Natural killer cell treated with Interleukin-12 subunit alpha and Interleukin-12 subunit beta and Interleukin-15 and Interleukin-18, amount 100 ng/mL, for 72 hours (primary cell): ENCODE measurements at regions not wholly inside any gene's neighbourhood (a gene's known extent, or its start where the extent isn't known, plus 50 kb on each side); places are given as distances from the start of the nearest gene placed in this dataset.
A peak's percentile ranks its signal among the peaks of the same experiment; 100 is the strongest.

Experiments
- ATAC-seq, 2 donors: fragments of 150-1000 bp; cut with Tn5 transposase in 1 of 2; sonication (Bioruptor Pico), chemical (Tn5 transposase) in 1 of 2; 2 replicates each; pipeline ENCODE4 v1.10.0; 2021
- DNase-seq: peaks from one replicate; pipeline ENCODE4 v3.0.0; 2022; ENCODE audit warnings: low spot score
- H3K27ac Mint-ChIP-seq, 2 donors: 1 replicate in 1 of 2; 2 replicates in 1 of 2; pipeline ENCODE4 v1.8.0; 2022; ENCODE audit warnings: mixed read lengths in 2 of 2, mild to moderate bottlenecking in 1 of 2, moderate library complexity in 1 of 2
- H3K27me3 Mint-ChIP-seq, 2 donors: 1 replicate in 1 of 2; 2 replicates in 1 of 2; pipeline ENCODE4 v1.8.0; 2022; ENCODE audit warnings: mixed read lengths in 2 of 2
- H3K36me3 Mint-ChIP-seq: one replicate; pipeline ENCODE4 v1.8.0; 2022; ENCODE audit warnings: mixed read lengths
- H3K4me1 Mint-ChIP-seq, 2 donors: 1 replicate in 1 of 2; 2 replicates in 1 of 2; pipeline ENCODE4 v1.8.0; 2022; ENCODE audit warnings: low read depth in 2 of 2, mixed read lengths in 2 of 2, mild to moderate bottlenecking in 1 of 2
- H3K4me3 Mint-ChIP-seq: one replicate; pipeline ENCODE4 v1.8.0; 2022; ENCODE audit warnings: mixed read lengths
- H3K9me3 Mint-ChIP-seq: 2 replicates; pipeline ENCODE4 v1.8.0; 2022; ENCODE audit warnings: mixed read lengths

DNA sequence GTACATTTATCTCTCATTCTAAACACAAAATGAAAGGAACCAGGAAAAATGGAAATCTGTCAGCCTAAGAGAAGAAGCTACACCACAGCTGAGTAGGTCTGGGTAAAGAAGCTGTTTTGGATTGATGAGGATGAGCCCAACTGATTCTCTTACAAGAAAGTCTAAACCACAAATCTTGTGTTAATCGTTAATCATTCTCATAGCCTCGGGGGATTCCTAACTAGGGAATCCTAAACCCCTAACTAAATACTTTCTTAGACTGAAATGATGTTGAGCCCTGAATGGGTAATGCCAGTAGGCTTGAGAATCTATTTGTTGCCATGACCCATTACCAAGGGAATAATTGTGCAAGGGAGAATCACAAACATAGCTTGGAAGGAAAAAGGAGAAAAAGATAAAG is 327.5 kb upstream of the SPRY2 start:
- Mint-ChIP-seq H3K9me3 (peaks cover 5% of the 10 kb centered on the region), H3K36me3 (peaks cover 13% of the 10 kb centered on the region), H3K27ac (no peak overlapping the region), H3K4me3 (no peak overlapping the region), H3K27me3 (no peaks in the 10 kb centered on the region), H3K4me1 (peaks cover 11 to 17% of the 10 kb centered on the region in 2 donors)
- ATAC-seq (no peak), DNase-seq (no peak)

GRCh38 chr13:80666782-80667552 is 326.0 kb upstream of the SPRY2 start:
- ATAC-seq, result no peak

GRCh38 chr13:80665792-80666333 is 324.9 kb upstream of the SPRY2 start:
- H3K27me3 Mint-ChIP-seq, result no peaks in the 10 kb centered on the region
- peak overlapping the region; percentile 13 for H3K4me3 Mint-ChIP-seq
- peaks cover 11 to 17% of the 10 kb centered on the region in 2 donors for H3K4me1 Mint-ChIP-seq

More at GRCh38 chr13:80666782-80667552, 326.0 kb upstream of the SPRY2 start:
- Mint-ChIP-seq H3K27me3 (no peaks in the 10 kb centered on the region), H3K4me1 (peaks cover 11 to 17% of the 10 kb centered on the region in 2 donors), H3K36me3 (peaks cover 4% of the 10 kb centered on the region), H3K27ac (no peak overlapping the region), H3K4me3 (no peak overlapping the region), H3K9me3 (no peaks in the 10 kb centered on the region)
- no peak for DNase-seq

DNA sequence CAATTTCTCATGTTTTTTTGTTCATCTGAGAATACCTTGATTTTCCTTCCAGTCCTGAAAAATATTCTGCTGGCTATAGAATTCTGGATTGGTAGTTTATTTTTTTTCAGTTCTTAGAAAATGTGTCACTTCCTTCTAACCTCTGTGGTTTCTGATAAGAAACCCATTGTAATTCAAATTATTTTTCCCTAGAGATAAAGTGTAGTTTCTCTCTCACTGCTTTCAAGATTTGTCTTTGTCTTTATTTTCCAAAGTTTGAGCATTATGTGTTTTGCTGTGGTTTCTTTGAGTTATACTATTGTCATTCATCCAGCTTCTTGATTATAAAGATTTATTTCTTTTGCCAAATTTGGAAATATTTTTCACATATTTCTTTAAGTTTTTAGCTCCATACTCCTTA is 324.0 kb upstream of the SPRY2 start:
- ATAC-seq, result no peak
- no peak for DNase-seq
- H3K27me3 Mint-ChIP-seq, result no peaks in the 10 kb centered on the region
- no peak overlapping the region for H3K4me3 Mint-ChIP-seq
- peaks cover 1% of the 10 kb centered on the region for H3K9me3 Mint-ChIP-seq
- H3K4me1 Mint-ChIP-seq, result peaks cover 11 to 17% of the 10 kb centered on the region in 2 donors
- no peak overlapping the region for H3K27ac Mint-ChIP-seq
- H3K36me3 Mint-ChIP-seq, result peaks cover 4% of the 10 kb centered on the region

More at GRCh38 chr13:80665792-80666333, 324.9 kb upstream of the SPRY2 start:
- no peaks in the 10 kb centered on the region for H3K9me3 Mint-ChIP-seq
- no peak overlapping the region for H3K27ac Mint-ChIP-seq
- H3K36me3 Mint-ChIP-seq, result peaks cover 4% of the 10 kb centered on the region
- DNase-seq (no peak), ATAC-seq (no peak)

GRCh38 chr13:80663788-80664187 is 322.9 kb upstream of the SPRY2 start:
- no peak for ATAC-seq
- H3K27ac Mint-ChIP-seq, result no peak overlapping the region
- H3K9me3 Mint-ChIP-seq, result peaks cover 8% of the 10 kb centered on the region
- H3K27me3 Mint-ChIP-seq, result no peaks in the 10 kb centered on the region
- H3K36me3 Mint-ChIP-seq, result peaks cover 4% of the 10 kb centered on the region
- DNase-seq, result no peak
- peaks cover 11 to 17% of the 10 kb centered on the region in 2 donors for H3K4me1 Mint-ChIP-seq
- H3K4me3 Mint-ChIP-seq, result no peak overlapping the region

- ATAC-seq (peak in 1 of 2 donors; percentile 38), DNase-seq (no peak)
- Mint-ChIP-seq H3K4me1 (no peaks in the 10 kb centered on the region), H3K4me3 (no peak overlapping the region), H3K36me3 (peaks cover 6% of the 10 kb centered on the region), H3K27ac (no peak overlapping the region), H3K27me3 (peaks cover 2 to 6% of the 10 kb centered on the region in 2 donors), H3K9me3 (peaks cover 8% of the 10 kb centered on the region)
Observed at GRCh38 chr13:80658705-80659104, 317.8 kb upstream of the SPRY2 start.

- Mint-ChIP-seq H3K9me3 (peaks cover 8% of the 10 kb centered on the region), H3K4me3 (no peak overlapping the region), H3K4me1 (no peaks in the 10 kb centered on the region), H3K27ac (no peak overlapping the region), H3K27me3 (peaks cover 2 to 7% of the 10 kb centered on the region in 2 donors), H3K36me3 (peaks cover 6% of the 10 kb centered on the region)
- ATAC-seq (no peak), DNase-seq (no peak)
Observed at GRCh38 chr13:80656512-80656904, 315.6 kb upstream of the SPRY2 start.

GRCh38 chr13:80655778-80656511 is 315.0 kb upstream of the SPRY2 start:
- ATAC-seq, result no peak
- Mint-ChIP-seq H3K27ac (no peak overlapping the region), H3K27me3 (peaks cover 2 to 7% of the 10 kb centered on the region in 2 donors), H3K4me1 (no peaks in the 10 kb centered on the region), H3K36me3 (peaks cover 6% of the 10 kb centered on the region), H3K9me3 (peaks cover 8% of the 10 kb centered on the region), H3K4me3 (no peak overlapping the region)
- DNase-seq, result no peak

DNA sequence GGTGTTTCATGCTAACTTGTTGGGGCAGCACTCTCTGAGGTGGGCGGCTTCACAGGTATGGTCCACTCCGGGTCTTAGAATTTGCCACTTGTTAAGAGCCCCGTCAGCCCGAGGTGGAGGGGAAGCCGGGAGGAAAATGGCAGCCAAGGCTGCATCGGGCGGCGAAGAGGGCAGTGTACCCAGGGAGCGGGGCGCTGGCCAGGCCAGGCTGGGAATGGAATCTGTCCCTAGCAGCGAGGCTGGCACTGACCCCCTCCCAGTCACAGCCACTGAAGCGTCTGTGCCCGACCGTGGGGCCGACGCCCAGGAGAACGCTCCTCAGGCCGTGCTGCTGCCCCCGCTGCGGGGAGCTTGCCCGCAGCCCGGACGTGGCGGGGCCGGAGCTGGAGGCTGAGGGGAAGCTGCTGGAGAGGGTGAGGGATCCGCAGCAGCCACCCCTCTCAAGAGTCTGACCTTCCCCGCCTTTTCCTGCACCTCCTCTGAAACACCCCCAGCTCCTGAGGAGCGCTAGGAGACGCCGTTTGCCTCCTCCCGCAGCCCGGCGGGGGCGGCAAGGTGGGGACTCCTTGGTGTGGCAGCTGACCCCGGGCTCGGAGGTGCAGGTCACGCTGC is 313.8 kb upstream of the SPRY2 start:
- H3K4me1 Mint-ChIP-seq, result no peaks in the 10 kb centered on the region
- no peak overlapping the region for H3K27ac Mint-ChIP-seq
- peaks cover 10% of the 10 kb centered on the region for H3K36me3 Mint-ChIP-seq
- H3K4me3 Mint-ChIP-seq, result no peak overlapping the region
- ATAC-seq (peak in 1 of 2 donors; percentile 56), DNase-seq (no peak)
- peaks cover 7% of the 10 kb centered on the region for H3K9me3 Mint-ChIP-seq
- H3K27me3 Mint-ChIP-seq, result peaks cover 2 to 7% of the 10 kb centered on the region in 2 donors

DNA sequence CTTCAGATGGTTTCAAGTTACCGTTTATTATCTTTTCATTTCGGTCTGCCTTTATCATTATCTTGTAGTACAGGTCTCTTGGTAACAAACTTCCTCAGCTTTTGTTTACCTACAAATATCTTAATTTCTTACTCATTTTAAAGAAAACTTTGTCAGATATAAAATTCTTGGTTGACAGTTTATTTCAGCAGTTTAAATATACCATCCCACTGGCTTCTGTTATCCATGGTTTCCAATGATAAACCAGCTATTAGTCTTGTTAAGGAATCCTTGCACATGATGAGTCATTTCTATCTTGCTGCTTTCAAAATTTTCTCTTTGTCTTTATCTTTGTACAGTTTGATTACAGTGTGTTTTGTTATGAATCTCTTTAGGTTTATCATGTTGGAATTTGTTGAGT is 308.3 kb upstream of the SPRY2 start:
- ATAC-seq, result no peak

GRCh38 chr13:80642641-80643040 is 301.7 kb upstream of the SPRY2 start:
- H3K4me3 Mint-ChIP-seq, result no peak overlapping the region
- ATAC-seq, result no peak
- H3K27ac Mint-ChIP-seq, result no peak overlapping the region
- H3K36me3 Mint-ChIP-seq, result peaks cover 7% of the 10 kb centered on the region
- H3K27me3 Mint-ChIP-seq, result peaks cover 0 to 2% of the 10 kb centered on the region in 2 donors
- peaks cover 0 to 5% of the 10 kb centered on the region in 2 donors for H3K4me1 Mint-ChIP-seq
- H3K9me3 Mint-ChIP-seq, result no peaks in the 10 kb centered on the region
- DNase-seq, result no peak

More for the DNA sequence above, 308.3 kb upstream of the SPRY2 start:
- no peak overlapping the region for H3K27ac Mint-ChIP-seq
- H3K4me3 Mint-ChIP-seq, result no peak overlapping the region
- H3K27me3 Mint-ChIP-seq, result peaks cover 2 to 6% of the 10 kb centered on the region in 2 donors
- no peaks in the 10 kb centered on the region for H3K4me1 Mint-ChIP-seq
- peaks cover 5% of the 10 kb centered on the region for H3K9me3 Mint-ChIP-seq
- H3K36me3 Mint-ChIP-seq, result peaks cover 22% of the 10 kb centered on the region
- no peak for DNase-seq

DNA sequence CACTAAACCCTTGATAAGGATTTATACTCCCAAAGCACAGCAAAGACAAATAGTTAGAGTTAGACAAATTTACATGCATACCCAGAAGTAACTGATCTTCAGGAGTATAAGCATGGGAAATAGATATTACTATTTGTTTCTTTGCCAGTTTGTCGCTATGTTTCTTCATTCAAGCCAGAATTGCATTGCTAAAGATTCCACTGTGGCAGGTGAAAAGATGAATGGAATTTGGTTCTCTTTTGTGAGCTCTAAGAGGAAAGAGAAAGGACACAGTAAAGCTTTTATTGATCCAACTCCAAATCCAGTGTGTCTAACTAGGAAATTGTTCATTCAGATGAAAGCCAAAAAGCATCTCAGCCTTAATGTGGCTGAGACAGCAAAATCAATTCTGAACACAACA is 292.3 kb upstream of the SPRY2 start:
- Mint-ChIP-seq H3K4me3 (no peak overlapping the region), H3K27ac (no peak overlapping the region), H3K27me3 (peaks cover 0 to 2% of the 10 kb centered on the region in 2 donors), H3K36me3 (no peaks in the 10 kb centered on the region), H3K4me1 (peaks cover 10 to 12% of the 10 kb centered on the region in 2 donors), H3K9me3 (no peaks in the 10 kb centered on the region)
- DNase-seq (no peak), ATAC-seq (no peak)

GRCh38 chr13:80630685-80631121 is 289.8 kb upstream of the SPRY2 start:
- Mint-ChIP-seq H3K36me3 (no peaks in the 10 kb centered on the region), H3K4me3 (no peak overlapping the region), H3K9me3 (no peaks in the 10 kb centered on the region), H3K4me1 (peaks cover 10 to 12% of the 10 kb centered on the region in 2 donors), H3K27me3 (peaks cover 2 to 5% of the 10 kb centered on the region in 2 donors), H3K27ac (no peak overlapping the region)
- ATAC-seq, result no peak
- no peak for DNase-seq
